GM19025 (cell line): ENCODE measurements at regions not wholly inside any gene's neighbourhood (a gene's known extent, or its start where the extent isn't known, plus 50 kb on each side); places are given as distances from the start of the nearest gene placed in this dataset.

Experiments
- ATAC-seq: cut with Tn5 transposase; IDR thresholded peaks from one replicate; pipeline ENCODE4 v1.9.1; 2021; ENCODE audit warnings: mild to moderate bottlenecking, low read depth, moderate library complexity; ENCODE audit not compliant: unreplicated experiment

- ATAC-seq = no peak
Measured at GRCh38 chr3:22536541-22536940, 666.6 kb upstream of the UBE2E2 start.

- no peak for ATAC-seq
Measured at GRCh38 chr3:22537560-22537959, 665.6 kb upstream of the UBE2E2 start.

DNA sequence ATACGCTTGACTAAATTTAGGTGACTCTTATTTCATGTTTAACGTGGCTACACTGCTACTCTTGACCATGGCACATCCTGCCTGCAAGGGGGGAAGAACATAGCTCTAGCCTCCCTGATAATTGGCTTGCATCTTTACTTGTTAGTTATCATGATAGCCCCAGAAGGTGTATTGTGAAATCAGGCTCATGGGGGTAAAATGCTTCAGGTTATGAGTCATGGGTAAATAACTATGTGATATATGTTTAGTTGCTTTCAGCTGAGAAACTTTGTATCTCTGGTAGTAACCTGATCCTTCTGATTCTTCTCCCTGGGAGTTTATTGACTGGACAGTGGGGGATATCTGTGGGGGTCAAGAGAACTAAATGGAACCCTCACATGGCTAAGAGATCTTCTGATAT lies 660.8 kb upstream of the UBE2E2 start:
- no peak for ATAC-seq

GRCh38 chr3:22555753-22556435 lies 647.2 kb upstream of the UBE2E2 start:
- no peak for ATAC-seq

DNA sequence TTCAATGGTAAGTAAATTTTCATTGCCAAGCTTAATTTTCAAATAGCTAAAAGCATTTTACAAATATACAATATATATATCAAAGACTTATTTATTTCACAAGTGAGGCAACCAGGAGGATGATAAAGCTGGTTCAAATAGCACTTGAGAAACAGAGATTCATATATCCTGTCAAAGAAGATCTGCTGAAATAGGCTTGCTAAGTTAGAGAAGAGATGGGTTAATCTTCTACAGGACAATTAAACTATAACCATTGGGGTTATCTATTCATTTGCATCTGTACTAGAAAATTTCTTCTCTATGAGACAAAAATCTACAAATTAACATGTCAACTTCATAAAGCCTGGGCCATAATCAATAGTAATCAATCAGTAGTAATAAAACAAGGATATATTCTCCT lies 637.7 kb upstream of the UBE2E2 start:
- ATAC-seq = no peak

- ATAC-seq = no peak
Measured at GRCh38 chr3:22568285-22568684, 634.8 kb upstream of the UBE2E2 start.

- ATAC-seq = no peak
Measured at GRCh38 chr3:22569570-22569969, 633.6 kb upstream of the UBE2E2 start.

DNA sequence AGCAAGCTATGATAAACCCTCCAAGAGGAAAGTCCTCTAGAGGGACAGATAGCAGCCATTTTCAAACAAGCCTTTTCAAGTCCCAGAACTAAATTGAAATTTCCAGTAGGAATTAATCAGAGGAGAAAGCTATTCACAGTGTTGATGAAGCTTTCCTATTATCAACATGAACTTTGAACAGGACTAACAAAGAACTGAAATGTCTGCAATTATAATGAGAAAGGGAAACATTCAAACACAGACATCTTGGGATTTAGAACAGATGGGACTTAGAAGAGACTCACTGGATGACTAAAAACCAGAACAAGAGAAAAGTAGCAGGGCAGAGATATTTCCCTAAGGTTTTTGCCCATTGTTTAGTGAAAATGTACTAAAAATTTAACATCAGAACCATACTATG lies 622.1 kb upstream of the UBE2E2 start:
- no peak for ATAC-seq

- no peak for ATAC-seq
Measured at GRCh38 chr3:22582266-22582665, 620.9 kb upstream of the UBE2E2 start.

- no peak for ATAC-seq
Measured at GRCh38 chr3:22585504-22585903, 617.6 kb upstream of the UBE2E2 start.

- no peak for ATAC-seq
Measured at GRCh38 chr3:22585911-22586310, 617.2 kb upstream of the UBE2E2 start.

DNA sequence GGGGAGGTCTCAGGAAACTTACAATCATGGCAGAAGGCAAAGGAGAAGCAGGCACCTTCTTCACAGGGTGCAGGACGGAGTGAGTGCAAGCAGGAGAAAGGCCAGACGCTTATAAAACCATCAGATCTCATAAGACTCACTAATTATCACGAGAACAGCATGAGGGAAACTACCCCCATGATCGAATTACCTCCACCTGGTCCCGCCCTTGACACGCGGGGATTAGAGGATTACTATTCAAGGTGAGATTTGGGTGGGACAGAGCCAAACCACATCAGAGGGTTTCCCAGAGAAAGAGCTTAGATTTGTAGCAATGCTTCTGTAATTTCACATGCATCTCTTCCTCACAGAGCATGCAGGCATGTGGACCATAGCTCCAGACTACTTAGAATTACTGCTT lies 615.7 kb upstream of the UBE2E2 start:
- ATAC-seq = no peak

DNA sequence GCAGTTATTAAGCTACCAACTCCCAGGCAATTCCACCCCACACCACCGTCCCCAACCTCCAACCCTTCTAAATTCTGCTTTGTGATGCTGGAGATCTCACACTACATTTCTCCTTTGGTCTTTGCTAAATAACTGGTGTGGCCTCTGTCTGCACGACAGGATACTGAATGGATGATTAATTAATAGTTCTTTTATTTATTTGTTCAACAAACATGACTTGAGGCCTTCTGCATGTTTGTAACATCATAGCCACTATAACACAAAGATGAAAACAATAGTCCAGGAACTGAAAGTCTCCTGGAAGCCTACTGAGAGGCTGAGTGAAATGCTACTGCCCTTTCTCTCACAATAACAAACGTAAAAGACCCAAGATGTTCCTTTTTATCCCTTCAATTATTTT lies 609.5 kb upstream of the UBE2E2 start:
- ATAC-seq = no peak

DNA sequence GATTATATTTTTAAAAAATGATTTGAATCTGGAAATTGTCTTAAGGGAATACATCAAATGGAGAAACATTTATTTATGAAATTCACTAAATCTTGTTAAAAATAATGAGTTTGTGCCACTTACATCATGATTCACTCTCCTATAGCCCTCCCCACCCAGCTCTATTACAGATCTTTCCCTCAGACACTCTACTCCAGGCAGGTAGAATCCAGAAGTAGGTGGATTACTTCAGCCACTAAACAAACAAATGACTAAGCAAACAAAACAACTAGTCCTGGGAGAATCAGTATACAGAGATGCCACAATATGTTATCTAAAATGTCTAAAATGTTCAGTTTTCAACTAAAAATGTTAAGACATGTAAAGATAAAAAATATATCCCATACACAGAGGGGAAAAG lies 608.1 kb upstream of the UBE2E2 start:
- no peak for ATAC-seq

- no peak for ATAC-seq
Measured at GRCh38 chr3:22606461-22606860, 596.7 kb upstream of the UBE2E2 start.

DNA sequence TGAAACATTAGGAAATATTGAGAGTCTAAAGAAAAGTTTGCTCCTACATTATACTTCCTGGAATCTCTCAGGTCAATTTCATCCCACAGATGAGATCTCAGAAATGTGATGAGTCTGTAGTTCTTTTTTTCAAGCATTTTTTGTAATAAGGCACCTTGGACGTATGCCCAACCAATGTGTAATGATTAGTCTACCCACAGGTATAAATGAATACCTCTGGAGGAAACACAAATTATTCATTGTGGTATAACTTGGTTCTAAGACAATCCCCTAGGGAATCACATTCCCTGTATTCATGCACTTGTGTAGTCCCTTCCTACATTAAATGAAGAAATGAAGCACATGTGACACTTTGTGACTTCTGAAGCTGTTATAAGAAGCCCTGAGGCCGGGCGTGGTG lies 596.2 kb upstream of the UBE2E2 start:
- no peak for ATAC-seq

GRCh38 chr3:22608093-22608492 lies 595.0 kb upstream of the UBE2E2 start:
- no peak for ATAC-seq

DNA sequence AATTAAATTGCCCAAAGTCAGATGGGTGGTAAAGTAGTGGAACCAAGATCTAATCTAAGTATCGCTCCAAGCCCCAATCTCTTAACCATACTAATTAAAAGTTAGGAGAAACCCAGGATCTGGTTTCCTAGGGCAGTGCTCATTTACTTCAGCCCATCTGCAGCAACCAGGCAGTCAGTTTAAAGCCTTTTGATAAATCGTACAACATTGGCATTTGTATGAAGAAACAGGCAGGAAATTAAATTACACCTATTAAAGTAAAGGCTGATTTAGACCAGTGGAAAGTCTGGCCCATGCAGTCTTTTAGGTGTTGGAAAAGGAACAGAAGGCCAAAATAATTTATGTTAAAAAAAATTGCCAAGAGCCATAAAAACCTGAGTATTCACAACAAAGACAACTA lies 594.4 kb upstream of the UBE2E2 start:
- ATAC-seq = no peak

GRCh38 chr3:22609139-22609538 lies 594.0 kb upstream of the UBE2E2 start:
- no peak for ATAC-seq

DNA sequence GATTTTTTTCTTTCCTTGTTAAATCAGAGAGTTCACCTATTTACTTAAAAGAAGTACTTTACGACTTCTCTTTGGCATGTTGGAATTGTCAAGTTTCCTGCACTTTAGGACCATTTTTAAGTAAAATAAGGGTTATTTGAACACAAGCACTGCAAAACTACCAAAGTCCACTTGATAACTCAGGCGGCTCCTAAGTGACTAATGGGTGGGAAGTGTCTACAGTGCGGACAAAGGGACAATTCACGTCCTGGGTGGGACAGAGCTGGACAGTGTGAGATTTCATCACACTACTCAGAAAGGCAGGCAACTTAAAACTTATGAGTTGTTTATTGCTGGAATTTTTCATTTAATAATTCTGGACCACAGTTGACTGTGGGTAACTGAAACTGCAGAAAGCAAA lies 590.2 kb upstream of the UBE2E2 start:
- ATAC-seq = no peak

- ATAC-seq = no peak
Measured at GRCh38 chr3:22615790-22616189, 587.3 kb upstream of the UBE2E2 start.

GRCh38 chr3:22617372-22617771 lies 585.8 kb upstream of the UBE2E2 start:
- ATAC-seq = no peak

DNA sequence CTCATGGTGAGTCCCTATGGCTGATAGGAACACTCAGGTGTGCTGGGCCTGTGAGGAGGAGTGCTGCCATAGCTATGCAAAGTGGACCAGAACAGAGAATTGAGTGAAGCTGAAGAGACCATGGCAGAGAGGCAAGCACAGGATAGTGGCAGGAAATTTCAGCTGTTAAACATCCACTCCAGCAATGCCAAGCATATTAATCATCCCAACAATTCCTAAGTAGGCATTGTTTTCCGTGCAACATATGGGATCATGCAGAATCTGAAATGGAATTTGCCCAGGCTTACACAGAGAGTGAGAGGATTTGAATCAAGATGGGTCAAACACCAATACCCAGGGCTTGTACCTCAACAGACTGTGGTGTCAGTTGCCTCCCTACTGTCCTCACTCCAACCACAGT lies 582.6 kb upstream of the UBE2E2 start:
- no peak for ATAC-seq
